GM18519 (cell line): ENCODE measurements at regions not wholly inside any gene's neighbourhood (a gene's known extent, or its start where the extent isn't known, plus 50 kb on each side); places are given as distances from the start of the nearest gene placed in this dataset.

Source experiments
- ATAC-seq: cut with Tn5 transposase; IDR thresholded peaks from one replicate; pipeline ENCODE4 v1.9.1; 2021; ENCODE audit warnings: mild to moderate bottlenecking, moderate library complexity; ENCODE audit not compliant: unreplicated experiment, low FRiP score

GRCh38 chr2:224325941-224326340 is 76.0 kb downstream of the FAM124B start:
- ATAC-seq: no peak

- ATAC-seq: no peak
These were observed 77.3 kb downstream of the FAM124B start for GRCh38 chr2:224324604-224325003.

DNA sequence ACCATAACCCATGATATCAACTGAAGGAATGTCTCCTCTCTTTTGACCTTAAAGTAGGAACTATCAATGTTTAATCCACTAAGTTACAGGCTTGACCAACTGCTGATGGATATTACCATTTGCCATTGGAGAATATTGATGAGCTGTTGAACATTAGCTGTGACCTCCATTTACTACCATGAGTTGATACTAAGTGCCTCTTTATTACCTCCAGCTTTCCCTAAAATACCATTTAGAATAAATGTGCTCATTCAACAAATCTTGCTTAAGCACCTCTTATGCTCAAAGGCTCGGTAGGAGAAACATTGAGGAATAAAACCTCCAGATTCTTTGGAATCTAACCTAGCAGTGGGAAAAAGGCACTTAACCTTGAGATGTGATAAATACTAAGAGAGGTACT is 81.2 kb downstream of the FAM124B start:
- no peak for ATAC-seq

DNA sequence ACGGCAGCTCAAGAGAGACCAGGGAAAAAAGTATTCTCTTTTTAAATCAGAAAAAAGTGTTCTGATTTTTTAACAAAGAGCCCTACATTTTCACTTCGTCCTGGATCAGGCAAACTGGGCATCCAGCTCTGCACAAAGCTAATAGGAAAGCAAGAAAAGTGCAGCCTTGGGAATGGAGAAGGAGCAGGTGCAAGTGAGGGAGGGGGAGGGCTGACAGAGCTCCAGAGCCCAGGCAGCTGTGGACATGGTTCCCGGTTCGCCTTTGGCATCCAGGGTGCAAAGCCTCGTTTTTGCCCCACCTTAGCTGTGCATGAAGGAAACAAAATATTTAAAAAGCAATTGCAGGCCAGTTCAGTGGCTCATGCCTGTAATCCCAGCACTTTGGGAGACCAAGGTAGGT is 82.2 kb downstream of the FAM124B start:
- ATAC-seq: no peak

DNA sequence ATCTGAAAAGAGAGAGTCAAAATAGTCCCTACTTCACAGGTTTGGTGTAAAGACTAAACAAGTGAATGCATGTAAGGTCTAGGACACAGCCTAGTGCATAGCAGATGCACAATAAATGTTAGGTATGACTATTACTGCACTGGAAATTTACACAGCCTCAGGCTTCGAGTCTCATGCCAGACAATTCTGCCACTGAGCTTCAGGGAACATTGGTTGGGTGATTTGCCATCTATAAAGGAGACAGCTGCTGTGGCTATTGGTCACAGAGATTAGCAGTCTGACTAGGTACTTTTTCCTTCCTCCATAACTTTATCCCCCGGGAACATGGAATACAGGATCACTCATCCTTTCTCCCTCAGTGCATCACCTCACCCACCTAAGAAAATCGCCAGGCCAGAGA is 89.2 kb downstream of the FAM124B start:
- ATAC-seq: no peak

- ATAC-seq: no peak
These were observed 90.8 kb downstream of the FAM124B start for GRCh38 chr2:224310943-224311625.

DNA sequence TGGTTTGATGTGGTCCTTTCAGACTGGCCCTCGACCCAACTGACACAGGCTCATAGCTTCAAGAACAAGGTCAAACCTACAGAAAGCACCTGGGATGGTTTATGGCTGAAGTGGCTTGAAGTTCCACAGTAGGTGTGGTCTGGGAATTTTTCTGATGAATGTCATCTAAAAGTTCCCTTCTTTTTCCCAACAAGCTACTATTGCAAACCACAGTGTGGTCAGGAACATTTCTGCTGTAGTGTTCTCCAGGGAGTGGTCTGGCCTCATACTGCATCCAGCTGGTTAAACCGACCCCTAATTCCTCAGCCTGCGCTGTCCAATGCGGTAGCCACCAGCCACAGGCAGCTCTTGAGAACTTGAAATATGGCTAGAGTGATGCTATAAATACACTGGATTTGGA is 92.7 kb downstream of the FAM124B start:
- no peak for ATAC-seq

DNA sequence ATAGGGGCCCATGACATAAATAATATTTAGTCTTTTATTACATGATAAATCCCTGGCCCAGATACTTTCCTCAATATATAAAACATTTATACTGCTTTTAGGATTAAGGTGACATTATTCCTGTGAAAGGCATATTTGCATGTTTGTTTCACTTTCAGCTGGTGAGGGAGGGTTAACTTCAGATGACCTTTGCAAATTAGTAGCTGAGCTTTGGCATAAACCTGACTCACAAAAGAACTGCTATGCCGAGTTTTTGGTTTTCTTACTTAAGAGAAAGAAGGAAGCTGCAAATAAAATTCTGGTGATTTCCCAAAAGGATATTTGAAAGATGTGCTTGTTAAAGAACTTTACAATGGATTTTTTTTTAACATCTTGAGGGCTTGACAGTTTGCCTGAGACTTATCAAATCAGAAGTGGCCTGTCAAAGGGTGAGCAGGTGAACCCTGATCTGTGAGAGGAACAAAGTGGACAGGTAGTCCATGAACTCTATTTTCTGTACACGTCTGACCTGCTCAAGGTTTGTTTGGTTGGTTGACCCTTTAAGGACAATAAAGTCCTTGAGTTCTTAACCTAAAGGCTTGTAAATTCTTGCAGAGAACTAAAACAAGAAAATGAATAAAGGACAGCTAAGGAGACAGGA is 93.5 kb downstream of the FAM124B start:
- ATAC-seq: peak; percentile 80

GRCh38 chr2:224302952-224303351 is 99.0 kb downstream of the FAM124B start:
- ATAC-seq: no peak

- no peak for ATAC-seq
These were observed 107.9 kb downstream of the FAM124B start for GRCh38 chr2:224293976-224294375.

- ATAC-seq: no peak
These were observed 114.4 kb downstream of the FAM124B start for GRCh38 chr2:224287531-224287930.

DNA sequence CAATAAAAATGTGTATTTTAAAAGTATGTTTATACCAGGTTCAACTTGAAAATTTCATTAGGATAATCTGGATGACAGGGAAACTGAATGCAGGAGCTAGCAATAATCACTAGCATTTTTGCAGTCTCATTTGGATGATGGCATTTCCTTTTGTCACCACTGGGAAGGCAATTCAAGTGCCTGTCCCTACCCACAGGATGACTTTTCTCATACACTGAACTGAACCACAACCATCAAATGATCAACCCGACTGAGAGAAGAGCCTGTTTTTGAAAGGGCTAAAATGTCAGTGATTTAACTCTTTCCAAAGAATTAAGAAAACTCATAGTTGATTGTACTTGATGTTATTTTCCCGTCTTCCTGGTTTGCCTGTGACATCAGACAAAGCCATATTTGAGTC is 115.0 kb downstream of the FAM124B start:
- no peak for ATAC-seq

GRCh38 chr2:224284134-224284946 is 117.6 kb downstream of the FAM124B start:
- ATAC-seq: peak; percentile 51

GRCh38 chr2:224283466-224283965 is 118.4 kb downstream of the FAM124B start:
- no peak for ATAC-seq

DNA sequence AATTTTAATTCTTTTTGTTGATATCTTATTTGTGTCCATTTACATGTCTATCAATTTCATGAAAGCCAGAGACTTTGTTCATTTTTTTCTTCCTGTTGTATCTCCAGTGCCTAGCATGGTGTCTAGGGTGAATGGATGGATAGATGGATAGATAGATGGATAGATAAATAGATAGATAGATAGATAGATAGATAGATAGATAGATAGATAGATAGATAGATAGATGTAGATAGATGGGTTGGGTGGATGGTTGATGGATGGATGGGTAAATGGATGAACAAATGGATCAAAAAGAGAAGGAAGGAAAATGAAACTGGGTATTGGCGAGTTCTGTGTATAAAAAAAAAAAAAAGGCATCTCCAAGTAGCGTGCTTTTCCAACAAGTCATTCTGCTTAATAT is 120.5 kb downstream of the FAM124B start:
- ATAC-seq: no peak

DNA sequence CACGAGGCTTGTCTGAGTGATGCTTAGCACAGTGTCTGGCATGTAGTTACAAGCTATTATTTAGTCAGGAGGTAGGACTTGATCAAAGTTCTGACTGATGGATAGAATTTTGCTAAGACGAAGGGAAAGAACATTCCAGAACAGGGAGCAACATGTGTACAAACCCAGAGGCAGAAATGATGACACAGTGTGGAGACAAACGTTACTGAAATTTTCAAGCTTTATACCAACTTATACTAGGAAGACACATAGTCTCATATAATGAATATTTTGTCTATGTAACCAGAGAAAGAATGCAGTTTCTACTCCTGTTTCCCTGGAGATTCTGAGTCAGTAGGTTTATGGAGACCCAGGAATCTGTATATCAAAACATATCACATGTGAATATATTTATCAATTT is 123.4 kb downstream of the FAM124B start:
- no peak for ATAC-seq

- no peak for ATAC-seq
These were observed 125.7 kb downstream of the FAM124B start for GRCh38 chr2:224276251-224276650.

- ATAC-seq: no peak
These were observed 129.5 kb downstream of the FAM124B start for GRCh38 chr2:224272237-224272910.

DNA sequence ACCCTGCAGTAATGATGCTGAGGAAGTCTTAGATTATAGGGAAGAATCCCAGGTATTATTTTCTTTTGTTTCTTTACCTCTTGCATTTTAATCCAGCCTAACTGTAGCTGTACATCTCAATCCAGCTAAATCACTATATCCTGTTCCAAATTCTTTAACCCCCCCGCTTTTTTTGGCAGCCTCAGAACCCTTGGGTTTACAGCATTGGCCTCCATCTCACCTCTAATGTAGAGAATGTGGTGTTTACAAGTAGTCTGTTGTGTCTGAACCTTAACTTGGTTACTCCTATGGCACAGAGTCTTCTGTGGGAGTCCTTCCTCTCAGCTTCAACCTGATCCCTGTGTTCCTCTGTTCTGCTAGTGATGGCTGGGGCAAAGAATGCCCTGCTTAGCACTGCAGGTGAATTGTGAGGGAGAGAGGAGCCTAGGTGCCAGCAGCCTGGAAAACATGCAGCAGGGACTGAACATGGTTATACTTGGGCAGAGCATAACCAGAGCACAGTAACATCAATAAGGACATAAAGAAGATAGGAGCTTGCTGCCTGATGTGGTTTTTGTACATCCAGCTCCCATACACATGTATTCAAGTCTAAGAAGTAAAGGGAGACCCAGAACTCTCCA is 130.2 kb downstream of the FAM124B start:
- ATAC-seq: no peak

DNA sequence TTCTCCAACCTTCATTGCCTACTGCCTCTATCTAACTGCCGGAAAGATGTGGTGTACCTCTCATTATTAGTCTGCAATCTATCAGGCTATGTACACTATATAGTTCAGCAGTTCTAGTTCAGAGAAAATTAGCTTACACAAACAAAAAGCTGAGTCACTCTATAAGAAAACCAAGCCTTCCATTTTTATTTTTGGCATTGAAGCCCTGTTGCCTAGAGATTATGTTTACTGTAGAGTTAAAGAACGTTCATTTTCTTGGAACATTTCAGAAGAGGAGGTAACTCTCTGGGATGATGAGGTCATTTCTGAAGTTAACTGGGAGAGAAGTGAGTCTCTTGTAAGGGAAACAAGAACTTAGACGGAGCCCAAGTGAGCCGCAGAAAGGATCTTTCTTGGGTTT is 133.5 kb downstream of the FAM124B start:
- ATAC-seq: no peak
